ENCODE measurements at regions not wholly inside any gene's neighbourhood (a gene's known extent, or its start where the extent isn't known, plus 50 kb on each side); places are given as distances from the start of the nearest gene placed in this dataset.
"Not testable (repeated sequence)": the region's sequence is repeated elsewhere in the genome, so short reads cannot be mapped to it uniquely, and the experiment has no call there.

DNA sequence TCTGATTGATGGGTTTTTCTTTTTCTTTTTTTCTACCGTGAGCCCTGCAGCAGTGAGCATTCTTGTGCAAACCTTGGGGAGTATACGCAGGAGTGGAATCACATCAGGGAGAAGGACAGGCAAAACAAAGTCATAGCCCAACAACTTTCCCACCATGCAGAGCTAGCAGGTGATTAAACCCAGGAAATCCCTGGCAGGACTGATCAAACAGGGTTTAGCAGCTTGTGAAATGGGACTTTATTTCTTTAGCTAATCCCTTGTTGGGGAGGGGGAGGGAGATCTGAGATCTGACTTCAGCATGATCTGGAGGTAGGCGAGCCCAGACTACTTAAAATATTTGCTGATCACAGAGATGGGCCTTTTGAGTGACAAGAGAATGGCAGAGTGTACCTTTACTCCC, 162.0 kb upstream of the GLRA1 start:
- DNase-seq (no peak), ATAC-seq (no peak)
- intact Hi-C loops (cut with DNase I, micrococcal nuclease) = no loop called here

- DNase-seq (no peak), ATAC-seq (no peak)
- intact Hi-C loops (cut with DNase I, micrococcal nuclease) = no loop called here
Measured at GRCh38 chr5:152084476-152084875, 159.8 kb upstream of the GLRA1 start.

GRCh38 chr5:152083231-152083630, 158.6 kb upstream of the GLRA1 start:
- no peak for ATAC-seq
- no peak for DNase-seq
- intact Hi-C loops (cut with DNase I, micrococcal nuclease) = no loop called here

- DNase-seq (no peak), ATAC-seq (no peak)
- intact Hi-C loops (cut with DNase I, micrococcal nuclease) = no loop called here
Measured at GRCh38 chr5:152072091-152072490, 147.4 kb upstream of the GLRA1 start.

DNA sequence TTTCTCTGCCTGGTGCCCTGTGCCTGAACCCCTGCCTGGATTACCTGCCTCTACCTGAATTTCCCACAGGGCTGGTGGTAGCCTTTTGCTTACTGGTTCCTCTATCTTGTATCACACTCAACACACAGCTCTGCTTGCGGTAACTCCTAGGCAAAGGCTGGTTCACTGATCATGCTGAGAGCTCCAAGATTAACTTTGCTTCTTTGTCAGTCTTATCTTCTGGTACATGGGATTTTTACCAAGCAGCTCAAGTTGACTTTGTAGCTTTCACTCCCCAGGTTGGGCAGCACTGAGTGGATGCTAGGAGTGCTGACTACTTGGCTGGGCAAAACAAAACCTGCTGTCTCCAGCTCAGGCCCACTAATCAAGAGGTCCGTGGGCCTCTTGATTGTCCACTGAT, 145.9 kb upstream of the GLRA1 start:
- intact Hi-C loops (cut with DNase I, micrococcal nuclease) = no loop called here
- DNase-seq (no peak), ATAC-seq (no peak)

DNA sequence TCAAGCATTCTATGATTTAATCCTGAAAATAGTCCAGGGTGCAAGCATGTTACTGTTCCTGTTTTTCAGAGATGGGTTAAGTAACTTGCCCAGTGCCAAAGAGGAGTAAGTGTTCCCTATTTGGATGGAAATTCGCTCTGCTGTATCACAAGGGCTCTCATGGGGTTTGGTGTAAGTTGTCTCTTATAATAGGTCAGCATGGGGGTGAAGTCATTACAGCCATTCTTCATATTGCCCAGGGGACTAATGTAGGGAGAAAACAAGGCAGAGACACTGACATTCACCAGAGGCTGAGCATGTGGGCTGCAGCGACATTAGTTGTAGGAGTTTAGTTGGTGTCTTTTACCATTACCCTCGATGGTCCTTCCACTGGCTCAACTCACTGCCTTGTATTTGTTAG, 142.1 kb upstream of the GLRA1 start:
- ATAC-seq = no peak

GRCh38 chr5:152063004-152063403, 138.4 kb upstream of the GLRA1 start:
- ATAC-seq (no peak), DNase-seq (no peak)
- intact Hi-C loops (cut with DNase I, micrococcal nuclease) = no loop called here

More for the DNA sequence above, 142.1 kb upstream of the GLRA1 start:
- no peak for DNase-seq
- intact Hi-C loops (cut with DNase I, micrococcal nuclease) = no loop called here

DNA sequence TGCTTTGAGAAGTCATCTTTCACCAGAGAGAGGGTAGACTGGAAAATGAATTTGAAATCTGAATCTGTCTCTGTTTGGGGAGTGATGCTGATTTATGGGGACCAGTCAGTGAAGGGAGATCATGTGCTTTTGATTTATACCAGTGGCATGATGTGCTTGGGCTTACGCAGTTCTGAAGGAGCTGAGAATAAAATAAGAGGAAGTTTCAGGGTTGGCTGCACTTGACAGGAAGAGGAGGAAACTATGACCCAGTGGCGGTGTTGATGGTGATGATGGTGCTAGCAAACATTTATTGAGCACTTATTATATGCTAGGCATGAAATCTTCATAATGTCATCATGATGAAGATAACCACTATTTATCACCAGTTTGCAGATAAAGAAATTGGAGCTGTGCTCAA, 136.4 kb upstream of the GLRA1 start:
- ATAC-seq (no peak), DNase-seq (no peak)
- intact Hi-C loops (cut with DNase I, micrococcal nuclease) = no loop called here

DNA sequence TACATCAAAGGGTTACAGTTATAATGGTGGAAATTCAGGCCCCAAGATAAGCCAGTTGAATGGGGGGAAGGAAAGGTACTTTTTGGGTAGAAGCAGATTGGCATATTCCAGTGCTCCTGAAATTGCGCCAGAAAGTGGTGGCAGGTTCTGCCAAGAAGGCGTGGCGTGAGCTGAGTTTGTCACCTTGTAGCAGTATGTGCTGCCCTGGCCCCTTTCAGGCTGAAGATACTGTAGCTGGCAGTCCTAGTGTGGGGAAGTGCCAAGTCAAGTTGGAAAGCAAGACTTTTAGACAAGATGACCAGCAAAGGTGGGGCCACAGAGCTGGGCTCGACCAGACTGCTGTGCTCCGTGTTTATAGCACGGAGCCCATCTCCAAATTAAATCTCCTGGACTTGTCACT, 133.6 kb upstream of the GLRA1 start:
- DNase-seq (no peak), ATAC-seq (no peak)
- intact Hi-C loops (cut with DNase I, micrococcal nuclease) = no loop called here

- no peak for ATAC-seq
- DNase-seq = no peak
- intact Hi-C loops (cut with DNase I, micrococcal nuclease) = no loop called here
Measured at GRCh38 chr5:152056931-152057330, 132.3 kb upstream of the GLRA1 start.

DNA sequence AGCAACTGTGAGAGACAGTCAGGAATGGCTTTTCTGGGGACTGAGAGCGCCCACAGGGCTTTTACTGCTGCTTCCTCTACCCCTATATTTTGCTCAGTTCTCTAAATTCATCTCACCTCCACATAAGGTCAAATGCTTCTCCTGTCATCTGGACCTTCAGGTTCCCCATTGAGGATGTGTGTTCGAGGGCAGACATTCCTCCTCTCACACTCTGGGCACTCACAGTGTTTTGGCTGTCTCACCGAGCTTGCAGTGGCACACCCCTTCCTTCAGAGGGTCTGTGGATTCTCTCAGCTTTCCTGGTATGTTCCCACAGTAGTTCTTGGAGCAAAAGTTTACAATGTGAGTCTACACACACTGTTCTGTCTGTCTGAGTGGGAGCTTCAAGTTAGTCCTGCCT, 127.8 kb upstream of the GLRA1 start:
- ATAC-seq = no peak
- intact Hi-C loops (cut with DNase I, micrococcal nuclease) = no loop called here
- DNase-seq = no peak

- DNase-seq (no peak), ATAC-seq (no peak)
- intact Hi-C loops (cut with DNase I, micrococcal nuclease) = no loop called here
Measured at GRCh38 chr5:152051499-152052454, 127.1 kb upstream of the GLRA1 start.

DNA sequence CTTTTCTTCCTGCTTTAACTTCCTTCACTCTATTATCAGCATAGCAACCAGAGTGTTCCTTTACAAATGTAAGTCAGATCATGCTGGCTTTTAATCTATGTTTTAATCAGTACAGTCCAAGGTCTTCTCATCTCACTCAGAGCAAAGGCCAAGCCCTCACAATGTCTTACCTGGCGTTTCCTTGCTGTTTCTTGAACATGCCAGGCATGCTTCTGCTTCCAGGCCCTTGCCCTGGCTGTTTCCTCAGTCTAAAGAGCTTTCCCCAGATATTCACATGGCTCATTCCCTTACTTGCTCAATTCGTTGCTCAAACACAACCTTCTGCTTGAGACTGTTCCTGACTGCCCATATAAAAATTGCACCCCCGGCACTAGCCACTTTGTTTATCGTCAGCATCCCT, 121.7 kb upstream of the GLRA1 start:
- intact Hi-C loops (cut with DNase I, micrococcal nuclease) = no loop called here
- no peak for DNase-seq
- no peak for ATAC-seq

GRCh38 chr5:152038856-152039255, 114.2 kb upstream of the GLRA1 start:
- ATAC-seq; intact Hi-C loops (cut with DNase I, micrococcal nuclease): not testable (repeated sequence)
- peak in 1 of 2 donors; percentile 5 for DNase-seq

DNA sequence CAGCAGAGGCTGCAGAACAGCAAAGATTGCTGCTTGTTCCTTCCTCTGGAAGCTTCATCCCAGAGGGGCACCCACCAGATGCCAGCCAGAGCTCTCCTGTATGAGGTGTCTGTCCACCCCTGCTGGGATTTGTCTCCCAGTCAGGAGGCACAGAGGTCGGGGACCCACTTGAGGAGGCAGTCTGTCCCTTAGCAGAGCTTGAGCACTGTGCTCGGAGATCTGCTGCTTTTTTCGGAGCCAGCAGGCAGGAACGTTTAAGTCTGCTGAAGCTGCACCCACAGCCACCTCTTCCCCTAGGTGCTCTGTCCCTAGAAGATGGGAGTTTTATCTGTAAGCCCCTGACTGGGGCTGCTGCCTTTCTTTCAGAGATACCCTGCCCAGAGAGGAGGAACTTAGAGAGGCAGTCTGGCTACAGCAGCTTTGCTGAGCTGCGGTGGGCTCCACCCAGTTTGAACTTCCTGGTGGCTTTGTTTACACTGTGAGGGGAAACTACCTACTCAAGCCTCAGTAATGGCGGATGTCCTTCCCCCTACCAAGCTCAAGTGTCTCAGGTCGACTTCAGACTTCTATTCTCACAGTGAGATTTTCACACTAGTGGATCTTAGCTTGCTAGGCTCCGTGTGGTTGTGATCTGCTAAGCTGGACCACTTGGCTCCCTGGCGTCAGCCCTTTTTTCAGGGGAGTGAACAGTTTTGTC, 101.8 kb upstream of the GLRA1 start:
- ATAC-seq; intact Hi-C loops (cut with DNase I, micrococcal nuclease); DNase-seq: not testable (repeated sequence)

- DNase-seq = no peak
- ATAC-seq = no peak
- intact Hi-C loops (cut with DNase I, micrococcal nuclease) = no loop called here
Measured at GRCh38 chr5:152016421-152016820, 91.8 kb upstream of the GLRA1 start.

DNA sequence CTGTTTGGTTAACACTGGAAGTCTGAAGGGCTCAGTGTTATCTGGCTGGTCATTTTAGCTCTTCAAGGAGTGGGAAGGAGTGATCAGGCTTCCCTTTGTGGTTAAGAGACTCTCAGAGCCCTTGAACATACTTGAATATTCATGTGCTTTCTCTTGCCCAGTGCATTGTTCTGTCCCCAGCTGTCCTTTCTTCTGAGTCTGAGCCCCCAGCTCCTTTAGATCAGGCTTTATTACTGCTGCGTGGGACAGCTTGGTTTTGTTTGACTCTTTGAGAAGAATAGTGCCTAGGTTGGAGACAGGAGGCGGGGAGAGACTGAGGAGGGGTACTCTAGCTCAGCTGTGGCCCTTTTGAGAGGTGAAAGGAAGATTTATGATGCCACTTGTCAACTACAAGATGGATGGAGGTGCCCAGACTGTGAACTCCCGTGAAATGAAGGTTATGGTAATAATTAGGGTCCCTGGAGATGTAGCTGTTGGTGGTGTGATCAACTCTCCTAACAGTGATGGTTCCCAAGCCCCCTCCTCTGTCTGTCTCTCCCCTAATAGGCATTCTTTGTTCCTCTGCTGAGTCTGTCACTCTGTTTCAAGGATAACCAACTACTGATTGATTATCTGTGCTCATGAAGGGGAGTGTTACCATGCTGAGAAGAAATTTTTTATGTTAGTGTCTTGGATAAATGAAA, 83.1 kb upstream of the GLRA1 start:
- ATAC-seq (no peak), DNase-seq (no peak)
- intact Hi-C loops (cut with DNase I, micrococcal nuclease) = no loop called here

GRCh38 chr5:152004095-152004494, 79.4 kb upstream of the GLRA1 start:
- ATAC-seq (no peak), DNase-seq (no peak)
- intact Hi-C loops (cut with DNase I, micrococcal nuclease) = no loop called here
